ENCODE measurements at regions not wholly inside any gene's neighbourhood (a gene's known extent, or its start where the extent isn't known, plus 50 kb on each side); places are given as distances from the start of the nearest gene placed in this dataset.

GRCh38 chr19:57016076-57016475, 103.7 kb upstream of the USP29 start:
- TF ChIP-seq, protein P1, sequence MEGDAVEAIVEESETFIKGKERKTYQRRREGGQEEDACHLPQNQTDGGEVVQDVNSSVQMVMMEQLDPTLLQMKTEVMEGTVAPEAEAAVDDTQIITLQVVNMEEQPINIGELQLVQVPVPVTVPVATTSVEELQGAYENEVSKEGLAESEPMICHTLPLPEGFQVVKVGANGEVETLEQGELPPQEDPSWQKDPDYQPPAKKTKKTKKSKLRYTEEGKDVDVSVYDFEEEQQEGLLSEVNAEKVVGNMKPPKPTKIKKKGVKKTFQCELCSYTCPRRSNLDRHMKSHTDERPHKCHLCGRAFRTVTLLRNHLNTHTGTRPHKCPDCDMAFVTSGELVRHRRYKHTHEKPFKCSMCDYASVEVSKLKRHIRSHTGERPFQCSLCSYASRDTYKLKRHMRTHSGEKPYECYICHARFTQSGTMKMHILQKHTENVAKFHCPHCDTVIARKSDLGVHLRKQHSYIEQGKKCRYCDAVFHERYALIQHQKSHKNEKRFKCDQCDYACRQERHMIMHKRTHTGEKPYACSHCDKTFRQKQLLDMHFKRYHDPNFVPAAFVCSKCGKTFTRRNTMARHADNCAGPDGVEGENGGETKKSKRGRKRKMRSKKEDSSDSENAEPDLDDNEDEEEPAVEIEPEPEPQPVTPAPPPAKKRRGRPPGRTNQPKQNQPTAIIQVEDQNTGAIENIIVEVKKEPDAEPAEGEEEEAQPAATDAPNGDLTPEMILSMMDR (IDR thresholded peaks at IDR 0.05 in 8 of 11, conservative IDR thresholded peaks at IDR 0.05 in 3 of 11), result no peak
- TF ChIP-seq POLR2A (IDR thresholded peaks at IDR 0.05) (no peak), POLR2AphosphoS5 (IDR thresholded peaks at IDR 0.05) (no peak)

Data from spleen (tissue), 7 donors.